IPS DF 6.9 (cell line): ENCODE measurements at regions not wholly inside any gene's neighbourhood (a gene's known extent, or its start where the extent isn't known, plus 50 kb on each side); places are given as distances from the start of the nearest gene placed in this dataset.
A peak's percentile ranks its signal among the peaks of the same experiment; 100 is the strongest.

Experiments used
- DNase-seq: peaks from one replicate; pipeline ENCODE4 v3.0.0-alpha.2; 2013; ENCODE audit warnings: low read depth, low spot score
- H3K27ac ChIP-seq: one replicate; pipeline ENCODE4 v1.5.1; 2013; ENCODE audit warnings: low read length, control low read depth
- H3K27me3 ChIP-seq: 2 replicates; pipeline ENCODE4 v1.6.1; 2013; ENCODE audit warnings: mild to moderate bottlenecking, low read length; ENCODE audit not compliant: control insufficient read depth, insufficient read depth
- H3K36me3 ChIP-seq: 2 replicates; pipeline ENCODE4 v1.6.1; 2013; ENCODE audit warnings: low read length; ENCODE audit not compliant: control insufficient read depth, insufficient read depth
- H3K4me1 ChIP-seq: 2 replicates; pipeline ENCODE4 v1.6.1; 2013; ENCODE audit warnings: low read length; ENCODE audit not compliant: control insufficient read depth, insufficient read depth
- H3K4me3 ChIP-seq: 2 replicates; pipeline ENCODE4 v1.5.1; 2013; ENCODE audit warnings: mild to moderate bottlenecking, low read length
- H3K9me3 ChIP-seq: 2 replicates; pipeline ENCODE4 v1.6.1; 2013; ENCODE audit warnings: low read length, inconsistent platforms; ENCODE audit not compliant: control insufficient read depth, insufficient read depth
- WGBS: extraction: QIAGEN DNeasy Blood & Tissue Kit; methylation state at CpG from one replicate; pipeline ENCODE4 v1.1.7; 2013; ENCODE audit warnings: mixed read lengths, missing lambda C conversion rate; ENCODE audit not compliant: insufficient read length, insufficient coverage; 5-methylcytosine and 5-hydroxymethylcytosine counted together

GRCh38 chr15:92294759-92295158 is 98.9 kb upstream of the ST8SIA2 start:
- no CpG with 5 or more reads among the region's 5 CpGs for WGBS
- no peak overlapping the region for H3K4me3 ChIP-seq
- H3K27me3 ChIP-seq = no peaks in the 10 kb centered on the region
- no peak overlapping the region for H3K27ac ChIP-seq
- no peak for DNase-seq
- no peaks in the 10 kb centered on the region for H3K9me3 ChIP-seq
- H3K36me3 ChIP-seq = no peaks in the 10 kb centered on the region
- H3K4me1 ChIP-seq = no peaks in the 10 kb centered on the region; the same call in 1 of the 2 replicates

GRCh38 chr15:92304223-92304975 is 89.3 kb upstream of the ST8SIA2 start:
- peaks cover 3% of the 10 kb centered on the region; the same call in 1 of the 2 replicates for H3K4me1 ChIP-seq
- no peak overlapping the region for H3K4me3 ChIP-seq
- no peaks in the 10 kb centered on the region for H3K9me3 ChIP-seq
- no peaks in the 10 kb centered on the region for H3K27me3 ChIP-seq
- no peak overlapping the region for H3K27ac ChIP-seq
- WGBS = no CpG with 5 or more reads among the region's 12 CpGs
- H3K36me3 ChIP-seq = no peaks in the 10 kb centered on the region; the same call in 1 of the 2 replicates
- no peak for DNase-seq

- DNase-seq = no peak
- Histone ChIP-seq H3K27me3 (no peaks in the 10 kb centered on the region), H3K27ac (no peak overlapping the region), H3K4me1 (peaks cover 3% of the 10 kb centered on the region; the same call in 1 of the 2 replicates), H3K9me3 (no peaks in the 10 kb centered on the region), H3K36me3 (no peaks in the 10 kb centered on the region; the same call in 1 of the 2 replicates), H3K4me3 (no peak overlapping the region)
- WGBS = no CpG with 5 or more reads among the region's 2 CpGs
These were observed 88.3 kb upstream of the ST8SIA2 start for GRCh38 chr15:92305343-92305742.

GRCh38 chr15:92306663-92307062 is 87.0 kb upstream of the ST8SIA2 start:
- WGBS = no CpG with 5 or more reads among the region's 4 CpGs
- no peaks in the 10 kb centered on the region; the same call in 1 of the 2 replicates for H3K36me3 ChIP-seq
- DNase-seq = peak; percentile 33
- no peaks in the 10 kb centered on the region for H3K27me3 ChIP-seq
- H3K4me3 ChIP-seq = no peak overlapping the region
- no peaks in the 10 kb centered on the region for H3K9me3 ChIP-seq
- peaks cover 3% of the 10 kb centered on the region; the same call in 1 of the 2 replicates for H3K4me1 ChIP-seq
- H3K27ac ChIP-seq = no peak overlapping the region

- Histone ChIP-seq H3K4me3 (no peak overlapping the region), H3K27me3 (no peaks in the 10 kb centered on the region), H3K36me3 (no peaks in the 10 kb centered on the region), H3K4me1 (no peaks in the 10 kb centered on the region), H3K9me3 (no peaks in the 10 kb centered on the region; the same call in 1 of the 2 replicates), H3K27ac (no peak overlapping the region)
- no peak for DNase-seq
- no CpG with 5 or more reads among the region's 4 CpGs for WGBS
These were observed 78.5 kb upstream of the ST8SIA2 start for GRCh38 chr15:92315144-92315543.

- no peaks in the 10 kb centered on the region; the same call in 1 of the 2 replicates for H3K9me3 ChIP-seq
- H3K27me3 ChIP-seq = no peaks in the 10 kb centered on the region
- WGBS = no CpG with 5 or more reads among the region's 2 CpGs
- no peaks in the 10 kb centered on the region for H3K36me3 ChIP-seq
- no peak overlapping the region for H3K27ac ChIP-seq
- H3K4me1 ChIP-seq = no peaks in the 10 kb centered on the region
- DNase-seq = no peak
- H3K4me3 ChIP-seq = no peak overlapping the region
These were observed 78.0 kb upstream of the ST8SIA2 start for GRCh38 chr15:92315595-92316211.

GRCh38 chr15:92316586-92317295 is 76.9 kb upstream of the ST8SIA2 start:
- no peak overlapping the region for H3K4me3 ChIP-seq
- no peaks in the 10 kb centered on the region for H3K4me1 ChIP-seq
- no peaks in the 10 kb centered on the region for H3K36me3 ChIP-seq
- no peaks in the 10 kb centered on the region for H3K27me3 ChIP-seq
- no peaks in the 10 kb centered on the region; the same call in 1 of the 2 replicates for H3K9me3 ChIP-seq
- no CpG with 5 or more reads among the region's 14 CpGs for WGBS
- no peak overlapping the region for H3K27ac ChIP-seq
- no peak for DNase-seq

GRCh38 chr15:92320012-92320699 is 73.5 kb upstream of the ST8SIA2 start:
- Histone ChIP-seq H3K9me3 (no peaks in the 10 kb centered on the region), H3K4me1 (no peaks in the 10 kb centered on the region), H3K4me3 (no peak overlapping the region), H3K36me3 (no peaks in the 10 kb centered on the region), H3K27ac (no peak overlapping the region), H3K27me3 (no peaks in the 10 kb centered on the region)
- no CpG with 5 or more reads among the region's 6 CpGs for WGBS
- no peak for DNase-seq

- Histone ChIP-seq H3K27ac (no peak overlapping the region), H3K36me3 (no peaks in the 10 kb centered on the region), H3K4me3 (no peak overlapping the region), H3K9me3 (no peaks in the 10 kb centered on the region), H3K27me3 (no peaks in the 10 kb centered on the region), H3K4me1 (no peaks in the 10 kb centered on the region)
- DNase-seq = no peak
- no CpG with 5 or more reads among the region's 13 CpGs for WGBS
These were observed 70.9 kb upstream of the ST8SIA2 start for GRCh38 chr15:92322566-92323355.
